Endothelial cell (in vitro differentiated cells): ENCODE measurements at regions not wholly inside any gene's neighbourhood (a gene's known extent, or its start where the extent isn't known, plus 50 kb on each side); places are given as distances from the start of the nearest gene placed in this dataset.

Source experiments
- DNase-seq: peaks from one replicate; pipeline ENCODE4 v3.0.0; 2021; ENCODE audit warnings: low spot score
- H3K27ac Mint-ChIP-seq: one replicate; pipeline ENCODE4 v1.8.0; 2021; ENCODE audit warnings: mixed read lengths, inconsistent platforms; ENCODE audit not compliant: unreplicated experiment
- H3K27me3 Mint-ChIP-seq: one replicate; pipeline ENCODE4 v1.8.0; 2021; ENCODE audit warnings: mild to moderate bottlenecking, moderate library complexity, mixed read lengths, inconsistent platforms; ENCODE audit not compliant: unreplicated experiment
- H3K36me3 Mint-ChIP-seq: one replicate; pipeline ENCODE4 v1.8.0; 2021; ENCODE audit warnings: mild to moderate bottlenecking, low read depth, mixed read lengths, inconsistent platforms; ENCODE audit not compliant: unreplicated experiment
- H3K4me1 Mint-ChIP-seq: one replicate; pipeline ENCODE4 v1.8.0; 2021; ENCODE audit warnings: mild to moderate bottlenecking, mixed read lengths, inconsistent platforms; ENCODE audit not compliant: unreplicated experiment
- H3K4me3 Mint-ChIP-seq: one replicate; pipeline ENCODE4 v1.8.0; 2021; ENCODE audit warnings: mild to moderate bottlenecking, mixed read lengths, inconsistent platforms; ENCODE audit not compliant: unreplicated experiment
- H3K9me3 Mint-ChIP-seq: one replicate; pipeline ENCODE4 v1.8.0; 2021; ENCODE audit warnings: mixed read lengths, inconsistent platforms; ENCODE audit not compliant: unreplicated experiment
- CTCF ChIP-seq: fragments of 200-600 bp; sonication (generic); IDR thresholded peaks from one replicate; pipeline ENCODE4 v1.5.0; 2021; ENCODE audit warnings: antibody characterized with exemption; ENCODE audit not compliant: unreplicated experiment

- no peak for DNase-seq
- no peaks in the 10 kb centered on the region for H3K27me3 Mint-ChIP-seq
- peaks cover 4% of the 10 kb centered on the region for H3K4me1 Mint-ChIP-seq
- peak; percentile 42 for TF ChIP-seq CTCF
- no peaks in the 10 kb centered on the region for H3K36me3 Mint-ChIP-seq
- no peak overlapping the region for H3K27ac Mint-ChIP-seq
- H3K9me3 Mint-ChIP-seq = no peaks in the 10 kb centered on the region
- H3K4me3 Mint-ChIP-seq = no peak overlapping the region
These were observed 64.4 kb upstream of the FRY start for GRCh38 chr13:31967155-31967554.

- no peak for DNase-seq
- Mint-ChIP-seq H3K4me1 (peaks cover 4% of the 10 kb centered on the region), H3K36me3 (no peaks in the 10 kb centered on the region), H3K4me3 (no peak overlapping the region), H3K9me3 (no peaks in the 10 kb centered on the region), H3K27ac (no peak overlapping the region), H3K27me3 (no peaks in the 10 kb centered on the region)
- no peak for TF ChIP-seq CTCF
These were observed 63.1 kb upstream of the FRY start for GRCh38 chr13:31968473-31968872.

GRCh38 chr13:31970231-31970930, 61.2 kb upstream of the FRY start:
- no peak overlapping the region for H3K4me3 Mint-ChIP-seq
- no peaks in the 10 kb centered on the region for H3K9me3 Mint-ChIP-seq
- no peak for TF ChIP-seq CTCF
- no peaks in the 10 kb centered on the region for H3K36me3 Mint-ChIP-seq
- DNase-seq = no peak
- peaks cover 4% of the 10 kb centered on the region for H3K4me1 Mint-ChIP-seq
- H3K27ac Mint-ChIP-seq = no peak overlapping the region
- no peaks in the 10 kb centered on the region for H3K27me3 Mint-ChIP-seq

- no peak for DNase-seq
- no peak overlapping the region for H3K4me3 Mint-ChIP-seq
- H3K27me3 Mint-ChIP-seq = no peaks in the 10 kb centered on the region
- no peaks in the 10 kb centered on the region for H3K9me3 Mint-ChIP-seq
- H3K27ac Mint-ChIP-seq = no peak overlapping the region
- TF ChIP-seq CTCF = no peak
- peaks cover 4% of the 10 kb centered on the region for H3K4me1 Mint-ChIP-seq
- no peaks in the 10 kb centered on the region for H3K36me3 Mint-ChIP-seq
These were observed 59.1 kb upstream of the FRY start for GRCh38 chr13:31972453-31972852.

- no peaks in the 10 kb centered on the region for H3K36me3 Mint-ChIP-seq
These were observed 53.6 kb upstream of the FRY start for GRCh38 chr13:31978021-31978420.

More at GRCh38 chr13:31978021-31978420, 53.6 kb upstream of the FRY start:
- no peaks in the 10 kb centered on the region for H3K9me3 Mint-ChIP-seq
- H3K27me3 Mint-ChIP-seq = no peaks in the 10 kb centered on the region
- DNase-seq = no peak
- no peak overlapping the region for H3K27ac Mint-ChIP-seq
- H3K4me3 Mint-ChIP-seq = no peak overlapping the region
- no peaks in the 10 kb centered on the region for H3K4me1 Mint-ChIP-seq
- no peak for TF ChIP-seq CTCF
